ENCODE measurements at regions not wholly inside any gene's neighbourhood (a gene's known extent, or its start where the extent isn't known, plus 50 kb on each side); places are given as distances from the start of the nearest gene placed in this dataset.

- no peaks in the 10 kb centered on the region for H3K4me1 ChIP-seq (ENCODE audit: control insufficient read depth in 2 of 3, insufficient read depth in 2 of 3, low read depth in 1 of 3, low read length in 3 of 3)
- FAIRE-seq: no peak
- no peak for DNase-seq
- no peak overlapping the region for H3K27ac ChIP-seq (ENCODE audit: low read depth in 2 of 2, low read length in 2 of 2)
- no peak for TF ChIP-seq CTCF (IDR thresholded peaks at IDR 0.05; ENCODE audit: borderline replicate concordance, extremely low read depth, insufficient read depth)
- intact Hi-C loops (cut with DNase I): no loop called here
- no peaks in the 10 kb centered on the region for H3K9me3 ChIP-seq (ENCODE audit: control insufficient read depth in 2 of 3, insufficient read depth in 1 of 3, low read length in 3 of 3)
- H3K9ac ChIP-seq (ENCODE audit: low read length in 3 of 3): no peak overlapping the region
- H3K36me3 ChIP-seq (ENCODE audit: control insufficient read depth in 2 of 3, insufficient read depth in 3 of 3, low read length in 3 of 3): no peaks in the 10 kb centered on the region
- H3K4me3 ChIP-seq (ENCODE audit: low read length in 3 of 3): no peak overlapping the region
- H3K27me3 ChIP-seq (ENCODE audit: control insufficient read depth, insufficient read depth, low read length): no peaks in the 10 kb centered on the region
Measured at GRCh38 chr17:53129863-53130262, 692.9 kb upstream of the KIF2B start.

- intact Hi-C loops (cut with DNase I): no loop called here
- FAIRE-seq (no peak), DNase-seq (no peak)
- Histone ChIP-seq H3K4me3 (ENCODE audit: low read length in 3 of 3) (no peak overlapping the region), H3K27me3 (ENCODE audit: control insufficient read depth, insufficient read depth, low read length) (no peaks in the 10 kb centered on the region), H3K27ac (ENCODE audit: low read depth in 2 of 2, low read length in 2 of 2) (no peak overlapping the region), H3K4me1 (ENCODE audit: control insufficient read depth in 2 of 3, insufficient read depth in 2 of 3, low read depth in 1 of 3, low read length in 3 of 3) (no peaks in the 10 kb centered on the region), H3K9ac (ENCODE audit: low read length in 3 of 3) (no peak overlapping the region), H3K36me3 (ENCODE audit: control insufficient read depth in 2 of 3, insufficient read depth in 3 of 3, low read length in 3 of 3) (no peaks in the 10 kb centered on the region), H3K9me3 (ENCODE audit: control insufficient read depth in 2 of 3, insufficient read depth in 1 of 3, low read length in 3 of 3) (no peaks in the 10 kb centered on the region)
- no peak for TF ChIP-seq CTCF (IDR thresholded peaks at IDR 0.05; ENCODE audit: borderline replicate concordance, extremely low read depth, insufficient read depth)
Measured at GRCh38 chr17:53127331-53127730, 695.4 kb upstream of the KIF2B start.

- no peak for TF ChIP-seq CTCF (IDR thresholded peaks at IDR 0.05; ENCODE audit: borderline replicate concordance, extremely low read depth, insufficient read depth)
- Histone ChIP-seq H3K4me3 (ENCODE audit: low read length in 3 of 3) (no peak overlapping the region), H3K4me1 (ENCODE audit: control insufficient read depth in 2 of 3, insufficient read depth in 2 of 3, low read depth in 1 of 3, low read length in 3 of 3) (no peaks in the 10 kb centered on the region), H3K36me3 (ENCODE audit: control insufficient read depth in 2 of 3, insufficient read depth in 3 of 3, low read length in 3 of 3) (no peaks in the 10 kb centered on the region), H3K9me3 (ENCODE audit: control insufficient read depth in 2 of 3, insufficient read depth in 1 of 3, low read length in 3 of 3) (no peaks in the 10 kb centered on the region), H3K9ac (ENCODE audit: low read length in 3 of 3) (no peak overlapping the region), H3K27me3 (ENCODE audit: control insufficient read depth, insufficient read depth, low read length) (no peaks in the 10 kb centered on the region), H3K27ac (ENCODE audit: low read depth in 2 of 2, low read length in 2 of 2) (no peak overlapping the region)
- DNase-seq (no peak), FAIRE-seq (no peak)
- intact Hi-C loops (cut with DNase I): no loop called here
Measured at GRCh38 chr17:53122966-53123365, 699.8 kb upstream of the KIF2B start.

- Histone ChIP-seq H3K27me3 (ENCODE audit: control insufficient read depth, insufficient read depth, low read length) (no peaks in the 10 kb centered on the region), H3K9ac (ENCODE audit: low read length in 3 of 3) (no peak overlapping the region), H3K4me3 (ENCODE audit: low read length in 3 of 3) (no peak overlapping the region), H3K4me1 (ENCODE audit: control insufficient read depth in 2 of 3, insufficient read depth in 2 of 3, low read depth in 1 of 3, low read length in 3 of 3) (no peaks in the 10 kb centered on the region), H3K9me3 (ENCODE audit: control insufficient read depth in 2 of 3, insufficient read depth in 1 of 3, low read length in 3 of 3) (no peaks in the 10 kb centered on the region), H3K27ac (ENCODE audit: low read depth in 2 of 2, low read length in 2 of 2) (no peak overlapping the region), H3K36me3 (ENCODE audit: control insufficient read depth in 2 of 3, insufficient read depth in 3 of 3, low read length in 3 of 3) (no peaks in the 10 kb centered on the region)
- no peak for FAIRE-seq
- no peak for TF ChIP-seq CTCF (IDR thresholded peaks at IDR 0.05; ENCODE audit: borderline replicate concordance, extremely low read depth, insufficient read depth)
- no peak for DNase-seq
- intact Hi-C loops (cut with DNase I): no loop called here
Measured at GRCh38 chr17:53119773-53120172, 703.0 kb upstream of the KIF2B start.

Measured in kidney (tissue), 13 donors.